ENCODE measurements at regions not wholly inside any gene's neighbourhood (a gene's known extent, or its start where the extent isn't known, plus 50 kb on each side); places are given as distances from the start of the nearest gene placed in this dataset.

DNA sequence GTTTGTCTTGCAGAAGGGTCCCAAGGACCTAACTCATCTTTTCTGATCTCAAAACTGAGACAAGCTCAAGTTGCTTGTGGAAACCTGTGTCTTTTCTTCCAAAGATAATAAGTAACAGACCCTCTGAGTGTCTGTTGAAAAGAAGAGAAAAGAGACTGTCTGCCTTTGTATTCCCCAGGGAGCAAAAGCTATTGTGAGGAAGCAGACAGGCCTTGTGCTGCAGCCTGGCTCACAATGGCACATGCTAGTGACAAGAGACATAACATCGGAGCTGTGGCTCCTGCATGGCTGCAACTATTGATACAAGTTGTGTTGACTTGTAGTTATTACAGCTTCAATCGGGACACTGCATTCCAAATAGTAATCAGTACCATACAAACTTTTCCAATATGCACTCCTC, 202.9 kb downstream of the DKK1 start:
- H3K36me3 ChIP-seq (ENCODE audit: control insufficient read depth, insufficient read depth, low read length) = no peaks in the 10 kb centered on the region
- no peak overlapping the region for H3K4me3 ChIP-seq (ENCODE audit: low read depth, low read length)
- no peak for DNase-seq (ENCODE audit: low read depth)
- TF ChIP-seq, protein P1, sequence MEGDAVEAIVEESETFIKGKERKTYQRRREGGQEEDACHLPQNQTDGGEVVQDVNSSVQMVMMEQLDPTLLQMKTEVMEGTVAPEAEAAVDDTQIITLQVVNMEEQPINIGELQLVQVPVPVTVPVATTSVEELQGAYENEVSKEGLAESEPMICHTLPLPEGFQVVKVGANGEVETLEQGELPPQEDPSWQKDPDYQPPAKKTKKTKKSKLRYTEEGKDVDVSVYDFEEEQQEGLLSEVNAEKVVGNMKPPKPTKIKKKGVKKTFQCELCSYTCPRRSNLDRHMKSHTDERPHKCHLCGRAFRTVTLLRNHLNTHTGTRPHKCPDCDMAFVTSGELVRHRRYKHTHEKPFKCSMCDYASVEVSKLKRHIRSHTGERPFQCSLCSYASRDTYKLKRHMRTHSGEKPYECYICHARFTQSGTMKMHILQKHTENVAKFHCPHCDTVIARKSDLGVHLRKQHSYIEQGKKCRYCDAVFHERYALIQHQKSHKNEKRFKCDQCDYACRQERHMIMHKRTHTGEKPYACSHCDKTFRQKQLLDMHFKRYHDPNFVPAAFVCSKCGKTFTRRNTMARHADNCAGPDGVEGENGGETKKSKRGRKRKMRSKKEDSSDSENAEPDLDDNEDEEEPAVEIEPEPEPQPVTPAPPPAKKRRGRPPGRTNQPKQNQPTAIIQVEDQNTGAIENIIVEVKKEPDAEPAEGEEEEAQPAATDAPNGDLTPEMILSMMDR (IDR thresholded peaks at IDR 0.05; ENCODE audit: insufficient read depth, low read length, severe bottlenecking) = no peak
- FAIRE-seq = no peak
- H3K27me3 ChIP-seq (ENCODE audit: control insufficient read depth, insufficient read depth, low read length) = no peaks in the 10 kb centered on the region

DNA sequence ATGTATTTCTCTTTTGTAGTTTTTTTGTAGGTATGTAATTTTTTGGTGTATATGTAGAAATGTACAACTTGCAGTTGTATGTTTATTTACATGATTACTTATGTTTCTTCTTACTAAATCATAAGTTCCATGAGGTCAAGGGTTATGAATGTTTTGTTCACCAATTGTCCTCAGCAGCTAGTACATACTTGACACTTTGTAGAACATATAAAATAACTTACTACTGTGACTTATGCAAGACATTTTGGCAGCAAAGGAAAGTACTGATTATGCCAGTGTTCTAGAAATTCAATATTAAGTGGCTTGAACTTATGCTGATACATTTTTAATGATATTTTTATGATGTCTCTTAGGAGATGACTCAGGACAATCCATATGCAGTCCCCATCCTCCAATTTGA, 209.6 kb downstream of the DKK1 start:
- Histone ChIP-seq H3K27me3 (ENCODE audit: control insufficient read depth, insufficient read depth, low read length) (no peaks in the 10 kb centered on the region), H3K36me3 (ENCODE audit: control insufficient read depth, insufficient read depth, low read length) (no peaks in the 10 kb centered on the region), H3K4me3 (ENCODE audit: low read depth, low read length) (no peak overlapping the region)
- DNase-seq (ENCODE audit: low read depth) (no peak), FAIRE-seq (no peak)
- TF ChIP-seq, protein P1 (IDR thresholded peaks at IDR 0.05; ENCODE audit: insufficient read depth, low read length, severe bottlenecking) = no peak

DNA sequence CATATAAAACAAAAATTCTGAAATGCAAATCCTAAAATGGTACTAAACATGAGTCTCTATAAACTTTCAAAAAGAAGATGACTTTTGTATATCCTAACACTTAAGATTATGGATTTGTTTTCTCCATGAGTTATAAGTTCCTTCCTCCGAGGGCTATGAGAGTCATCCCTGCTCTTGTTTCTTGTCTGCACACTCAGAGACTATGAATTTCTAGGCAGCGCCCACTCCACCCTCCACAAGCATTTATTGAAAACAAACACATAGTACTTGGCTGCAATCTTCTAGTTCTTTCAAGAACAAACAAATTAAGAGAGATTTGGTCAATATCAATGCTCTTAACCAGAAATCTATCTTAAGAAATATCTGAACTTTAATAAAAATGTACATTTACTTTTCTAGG, 211.7 kb downstream of the DKK1 start:
- H3K4me3 ChIP-seq (ENCODE audit: low read depth, low read length) = no peak overlapping the region
- H3K36me3 ChIP-seq (ENCODE audit: control insufficient read depth, insufficient read depth, low read length) = no peaks in the 10 kb centered on the region
- TF ChIP-seq, protein P1 (IDR thresholded peaks at IDR 0.05; ENCODE audit: insufficient read depth, low read length, severe bottlenecking) = no peak
- FAIRE-seq = no peak
- H3K27me3 ChIP-seq (ENCODE audit: control insufficient read depth, insufficient read depth, low read length) = no peaks in the 10 kb centered on the region
- DNase-seq (ENCODE audit: low read depth) = peak; percentile 69

DNA sequence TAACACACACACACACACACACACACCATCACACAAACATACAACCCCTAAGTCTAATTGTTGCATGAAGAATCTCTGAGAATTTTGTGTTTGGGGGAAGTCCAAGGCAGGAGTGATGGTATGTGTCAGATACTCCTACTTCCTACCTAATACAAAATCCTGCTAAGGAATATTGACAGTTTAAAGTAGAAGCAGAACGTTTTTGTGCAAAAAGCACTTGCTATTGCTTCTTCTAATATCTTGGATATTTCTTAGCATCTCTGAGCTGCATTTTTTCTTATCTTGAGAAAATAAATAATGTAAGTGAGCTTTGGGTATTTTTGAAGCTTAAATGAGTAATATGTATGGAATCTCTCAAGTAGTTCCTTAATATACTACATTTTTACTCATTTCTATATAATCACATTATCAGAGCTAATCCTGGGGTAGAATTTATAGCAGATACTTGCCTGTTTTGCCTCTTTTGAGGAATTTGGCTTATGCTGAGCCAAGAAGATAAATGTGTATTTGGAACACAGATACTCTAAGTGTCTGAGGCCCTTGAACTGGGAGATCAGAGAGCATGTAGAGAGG, 212.3 kb downstream of the DKK1 start:
- DNase-seq (ENCODE audit: low read depth) (peak; percentile 39), FAIRE-seq (no peak)
- H3K36me3 ChIP-seq (ENCODE audit: control insufficient read depth, insufficient read depth, low read length) = no peaks in the 10 kb centered on the region
- H3K27me3 ChIP-seq (ENCODE audit: control insufficient read depth, insufficient read depth, low read length) = no peaks in the 10 kb centered on the region
- TF ChIP-seq, protein P1 (IDR thresholded peaks at IDR 0.05; ENCODE audit: insufficient read depth, low read length, severe bottlenecking) = no peak
- no peak overlapping the region for H3K4me3 ChIP-seq (ENCODE audit: low read depth, low read length)

DNA sequence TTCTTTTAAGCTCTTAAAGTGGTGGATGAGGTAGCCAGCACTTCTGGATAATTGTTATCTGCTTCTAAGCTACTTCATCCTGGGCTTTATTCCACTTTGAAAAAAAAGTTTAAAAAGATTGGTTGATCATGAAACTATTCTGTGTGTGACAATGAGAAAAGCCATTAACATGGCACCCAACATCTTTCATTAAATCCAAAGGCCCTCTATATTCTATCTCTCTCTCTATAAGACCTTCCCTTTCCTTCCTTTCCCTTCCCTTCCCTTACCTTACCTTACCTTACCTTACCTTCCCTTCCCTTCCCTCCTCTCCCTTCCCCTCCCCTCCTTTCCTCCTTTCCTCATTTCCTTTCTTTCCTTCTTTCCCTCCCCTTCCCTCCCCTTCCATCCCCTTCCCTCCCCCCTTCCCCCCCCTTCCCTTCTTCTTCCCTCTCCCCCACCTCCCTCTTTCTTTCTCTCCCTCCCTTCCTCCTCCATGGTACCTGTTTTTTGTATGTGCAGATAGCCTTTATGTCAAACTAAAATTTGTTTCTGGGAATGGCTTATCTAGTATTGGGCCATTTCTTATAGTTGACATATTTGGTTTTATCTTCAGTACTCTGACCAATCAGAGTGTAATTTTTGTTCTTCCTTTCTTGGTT, 218.7 kb downstream of the DKK1 start:
- Histone ChIP-seq H3K27me3 (ENCODE audit: control insufficient read depth, insufficient read depth, low read length) (no peaks in the 10 kb centered on the region), H3K36me3 (ENCODE audit: control insufficient read depth, insufficient read depth, low read length) (no peaks in the 10 kb centered on the region), H3K4me3 (ENCODE audit: low read depth, low read length) (no peak overlapping the region)
- DNase-seq (ENCODE audit: low read depth) = no peak
- TF ChIP-seq, protein P1 (IDR thresholded peaks at IDR 0.05; ENCODE audit: insufficient read depth, low read length, severe bottlenecking) = no peak
- FAIRE-seq = no peak

DNA sequence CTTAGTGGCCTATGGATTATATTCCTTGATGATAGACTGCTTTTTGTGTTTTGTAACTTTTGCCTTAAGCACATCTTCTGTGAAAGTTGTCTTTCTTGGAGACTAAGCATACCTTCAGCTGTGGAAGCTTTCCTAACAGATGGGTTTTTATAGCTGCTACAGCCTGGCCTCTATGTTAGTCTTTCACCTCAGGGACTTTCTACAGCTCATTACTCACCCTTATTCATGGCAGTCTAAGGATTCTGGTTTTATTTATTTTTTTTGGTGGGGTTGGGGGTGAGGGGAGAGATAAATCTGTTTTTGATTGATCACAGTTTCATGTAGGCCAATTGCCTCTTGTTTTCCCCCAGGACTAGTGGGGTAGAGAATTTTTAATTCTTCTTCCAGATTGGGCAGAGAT, 219.9 kb downstream of the DKK1 start:
- no peaks in the 10 kb centered on the region for H3K27me3 ChIP-seq (ENCODE audit: control insufficient read depth, insufficient read depth, low read length)
- DNase-seq (ENCODE audit: low read depth) = no peak
- FAIRE-seq = no peak
- no peak overlapping the region for H3K4me3 ChIP-seq (ENCODE audit: low read depth, low read length)
- no peaks in the 10 kb centered on the region for H3K36me3 ChIP-seq (ENCODE audit: control insufficient read depth, insufficient read depth, low read length)
- TF ChIP-seq, protein P1 (IDR thresholded peaks at IDR 0.05; ENCODE audit: insufficient read depth, low read length, severe bottlenecking) = no peak

Data from bronchial epithelial cell (primary cell).